ENCODE measurements at regions not wholly inside any gene's neighbourhood (a gene's known extent, or its start where the extent isn't known, plus 50 kb on each side); places are given as distances from the start of the nearest gene placed in this dataset.

DNA sequence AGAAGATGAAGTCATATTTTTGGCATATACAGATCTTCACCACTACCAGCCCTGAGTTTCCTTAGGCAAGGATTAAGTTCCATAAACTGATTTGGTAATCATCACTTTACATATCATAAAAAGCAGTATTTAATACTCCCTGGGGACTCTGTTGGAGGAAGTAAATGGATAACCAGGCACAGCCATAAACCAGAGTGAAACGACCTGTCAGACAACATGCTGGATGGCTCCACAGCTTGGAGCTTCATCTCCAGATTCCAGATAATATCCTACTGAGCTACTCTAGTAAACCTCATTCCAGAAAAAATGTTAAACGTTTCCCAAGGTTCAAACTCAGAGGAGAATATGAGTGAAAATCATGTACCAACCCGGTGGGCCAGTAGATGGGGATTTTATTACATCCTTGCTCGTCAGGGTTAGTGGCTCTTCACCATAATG lies 109.2 kb downstream of the BASP1 start:
- DNase-seq (ENCODE audit: low read depth): no peak
- Histone ChIP-seq H2AFZ (ENCODE audit: low read depth, low read length) (no peak overlapping the region), H3K27me3 (ENCODE audit: insufficient read depth, low read length) (no peaks in the 10 kb centered on the region), H3K9me3 (ENCODE audit: insufficient read depth, low read depth, low read length) (no peaks in the 10 kb centered on the region), H3K79me2 (ENCODE audit: insufficient read depth, low read length) (no peaks in the 10 kb centered on the region), H4K20me1 (ENCODE audit: insufficient read depth, low read length) (no peaks in the 10 kb centered on the region), H3K36me3 (ENCODE audit: insufficient read depth, low read length) (no peaks in the 10 kb centered on the region), H3K4me1 (ENCODE audit: insufficient read depth, low read length) (no peaks in the 10 kb centered on the region), H3K4me2 (ENCODE audit: low read length) (no peak overlapping the region), H3K4me3 (ENCODE audit: insufficient read depth, low read depth, low read length) (no peak overlapping the region), H3K9ac (ENCODE audit: low read length) (no peak overlapping the region), H3K27ac (ENCODE audit: low read depth, low read length) (no peak overlapping the region)
- FAIRE-seq: no peak
- peaks cover 4% of the 10 kb centered on the region for H3K9me3 Mint-ChIP-seq (ENCODE audit: unreplicated experiment)
- TF ChIP-seq CTCF (IDR thresholded peaks at IDR 0.05; ENCODE audit: insufficient read depth, low read depth, low read length): no peak
- TF ChIP-seq EZH2 (IDR thresholded peaks at IDR 0.05; ENCODE audit: insufficient read depth, low read length): no peak
- H3K36me3 Mint-ChIP-seq (ENCODE audit: low read depth, unreplicated experiment): no peaks in the 10 kb centered on the region
- H3K27me3 Mint-ChIP-seq (ENCODE audit: low read depth, unreplicated experiment): no peaks in the 10 kb centered on the region
- no peak overlapping the region for H3K4me3 Mint-ChIP-seq (ENCODE audit: unreplicated experiment)
- H3K4me1 Mint-ChIP-seq (ENCODE audit: low read depth, unreplicated experiment): no peaks in the 10 kb centered on the region
- H3K27ac Mint-ChIP-seq (ENCODE audit: unreplicated experiment): no peak overlapping the region

GRCh38 chr5:17327048-17327625 lies 109.7 kb downstream of the BASP1 start:
- Mint-ChIP-seq H3K4me3 (ENCODE audit: unreplicated experiment) (no peak overlapping the region), H3K9me3 (ENCODE audit: unreplicated experiment) (peaks cover 4% of the 10 kb centered on the region), H3K27ac (ENCODE audit: unreplicated experiment) (no peak overlapping the region), H3K36me3 (ENCODE audit: low read depth, unreplicated experiment) (no peaks in the 10 kb centered on the region), H3K27me3 (ENCODE audit: low read depth, unreplicated experiment) (no peaks in the 10 kb centered on the region), H3K4me1 (ENCODE audit: low read depth, unreplicated experiment) (peaks cover under 1% of the 10 kb centered on the region)
- no peak for TF ChIP-seq EZH2 (IDR thresholded peaks at IDR 0.05; ENCODE audit: insufficient read depth, low read length)
- no peak for TF ChIP-seq CTCF (IDR thresholded peaks at IDR 0.05; ENCODE audit: insufficient read depth, low read depth, low read length)
- FAIRE-seq (no peak), DNase-seq (ENCODE audit: low read depth) (no peak)
- H3K9me3 ChIP-seq (ENCODE audit: insufficient read depth, low read depth, low read length): no peaks in the 10 kb centered on the region
- H3K4me3 ChIP-seq (ENCODE audit: insufficient read depth, low read depth, low read length): no peak overlapping the region
- no peak overlapping the region for H2AFZ ChIP-seq (ENCODE audit: low read depth, low read length)
- no peaks in the 10 kb centered on the region for H3K27me3 ChIP-seq (ENCODE audit: insufficient read depth, low read length)
- no peaks in the 10 kb centered on the region for H4K20me1 ChIP-seq (ENCODE audit: insufficient read depth, low read length)
- no peaks in the 10 kb centered on the region for H3K4me1 ChIP-seq (ENCODE audit: insufficient read depth, low read length)
- no peak overlapping the region for H3K4me2 ChIP-seq (ENCODE audit: low read length)
- no peaks in the 10 kb centered on the region for H3K79me2 ChIP-seq (ENCODE audit: insufficient read depth, low read length)
- H3K9ac ChIP-seq (ENCODE audit: low read length): no peak overlapping the region
- no peak overlapping the region for H3K27ac ChIP-seq (ENCODE audit: low read depth, low read length)
- no peaks in the 10 kb centered on the region for H3K36me3 ChIP-seq (ENCODE audit: insufficient read depth, low read length)

GRCh38 chr5:17329571-17329970 lies 112.1 kb downstream of the BASP1 start:
- Histone ChIP-seq H3K9me3 (ENCODE audit: insufficient read depth, low read depth, low read length) (no peaks in the 10 kb centered on the region), H4K20me1 (ENCODE audit: insufficient read depth, low read length) (no peaks in the 10 kb centered on the region), H3K27me3 (ENCODE audit: insufficient read depth, low read length) (no peaks in the 10 kb centered on the region), H3K4me1 (ENCODE audit: insufficient read depth, low read length) (no peaks in the 10 kb centered on the region), H3K27ac (ENCODE audit: low read depth, low read length) (no peak overlapping the region), H3K36me3 (ENCODE audit: insufficient read depth, low read length) (no peaks in the 10 kb centered on the region), H3K9ac (ENCODE audit: low read length) (no peak overlapping the region), H3K4me2 (ENCODE audit: low read length) (no peak overlapping the region), H2AFZ (ENCODE audit: low read depth, low read length) (no peak overlapping the region), H3K79me2 (ENCODE audit: insufficient read depth, low read length) (no peaks in the 10 kb centered on the region), H3K4me3 (ENCODE audit: insufficient read depth, low read depth, low read length) (no peak overlapping the region)
- peaks cover 8% of the 10 kb centered on the region for H3K4me1 Mint-ChIP-seq (ENCODE audit: low read depth, unreplicated experiment)
- H3K27me3 Mint-ChIP-seq (ENCODE audit: low read depth, unreplicated experiment): no peaks in the 10 kb centered on the region
- peaks cover 5% of the 10 kb centered on the region for H3K9me3 Mint-ChIP-seq (ENCODE audit: unreplicated experiment)
- no peak for DNase-seq (ENCODE audit: low read depth)
- H3K36me3 Mint-ChIP-seq (ENCODE audit: low read depth, unreplicated experiment): no peaks in the 10 kb centered on the region
- no peak overlapping the region for H3K27ac Mint-ChIP-seq (ENCODE audit: unreplicated experiment)
- no peak for FAIRE-seq
- TF ChIP-seq CTCF (IDR thresholded peaks at IDR 0.05; ENCODE audit: insufficient read depth, low read depth, low read length) (no peak), EZH2 (IDR thresholded peaks at IDR 0.05; ENCODE audit: insufficient read depth, low read length) (no peak)
- no peak overlapping the region for H3K4me3 Mint-ChIP-seq (ENCODE audit: unreplicated experiment)

Data from astrocyte (in vitro differentiated cells and primary cell).